WTC11 (cell line): ENCODE measurements at regions not wholly inside any gene's neighbourhood (a gene's known extent, or its start where the extent isn't known, plus 50 kb on each side); places are given as distances from the start of the nearest gene placed in this dataset.

Experiments used
- FOXP1 ChIP-seq: sonication (generic); formaldehyde crosslinking; IDR thresholded peaks from 2 replicates; pipeline ENCODE4 v1.8.0; 2022; ENCODE audit warnings: missing genetic modification reagents, mild to moderate bottlenecking, moderate library complexity, borderline replicate concordance
- ZNF232 ChIP-seq: sonication (generic); formaldehyde crosslinking; IDR thresholded peaks from 2 replicates; pipeline ENCODE4 v1.8.0; 2022; ENCODE audit warnings: mild to moderate bottlenecking, missing genetic modification reagents
- TF ChIP-seq, protein P1 (sequence below): fragments of 200-600 bp; IDR thresholded peaks from 2 replicates; pipeline ENCODE4 v1.8.0; 2022; ENCODE audit warnings: antibody characterized with exemption

DNA sequence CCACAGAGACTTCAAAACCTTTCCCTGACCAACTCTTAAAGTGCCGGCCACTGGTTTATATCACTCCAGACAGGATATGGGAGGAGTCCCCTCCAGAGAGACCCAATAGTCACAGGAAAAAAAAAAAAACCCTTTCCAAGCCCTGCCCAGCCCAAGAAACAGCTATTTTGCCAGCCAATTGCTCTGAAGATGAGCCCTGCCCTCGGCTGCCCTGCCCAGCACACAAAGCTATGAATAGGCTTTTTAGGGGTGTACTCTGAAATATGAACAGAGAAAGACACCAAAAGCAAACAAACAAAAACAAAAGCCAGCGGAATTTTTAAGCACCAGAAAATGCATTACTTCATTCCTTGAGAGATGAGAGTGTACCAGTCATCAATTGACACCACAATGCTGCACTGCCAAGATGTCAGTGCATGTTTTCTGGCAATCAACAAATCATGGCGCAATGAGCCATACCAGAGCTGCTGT lies 275.1 kb downstream of the C6orf118 start:
- TF ChIP-seq, protein P1, sequence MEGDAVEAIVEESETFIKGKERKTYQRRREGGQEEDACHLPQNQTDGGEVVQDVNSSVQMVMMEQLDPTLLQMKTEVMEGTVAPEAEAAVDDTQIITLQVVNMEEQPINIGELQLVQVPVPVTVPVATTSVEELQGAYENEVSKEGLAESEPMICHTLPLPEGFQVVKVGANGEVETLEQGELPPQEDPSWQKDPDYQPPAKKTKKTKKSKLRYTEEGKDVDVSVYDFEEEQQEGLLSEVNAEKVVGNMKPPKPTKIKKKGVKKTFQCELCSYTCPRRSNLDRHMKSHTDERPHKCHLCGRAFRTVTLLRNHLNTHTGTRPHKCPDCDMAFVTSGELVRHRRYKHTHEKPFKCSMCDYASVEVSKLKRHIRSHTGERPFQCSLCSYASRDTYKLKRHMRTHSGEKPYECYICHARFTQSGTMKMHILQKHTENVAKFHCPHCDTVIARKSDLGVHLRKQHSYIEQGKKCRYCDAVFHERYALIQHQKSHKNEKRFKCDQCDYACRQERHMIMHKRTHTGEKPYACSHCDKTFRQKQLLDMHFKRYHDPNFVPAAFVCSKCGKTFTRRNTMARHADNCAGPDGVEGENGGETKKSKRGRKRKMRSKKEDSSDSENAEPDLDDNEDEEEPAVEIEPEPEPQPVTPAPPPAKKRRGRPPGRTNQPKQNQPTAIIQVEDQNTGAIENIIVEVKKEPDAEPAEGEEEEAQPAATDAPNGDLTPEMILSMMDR = no peak
- no peak for TF ChIP-seq ZNF232 (CRISPR knock-in tag)
- no peak for TF ChIP-seq FOXP1 (CRISPR knock-in tag)
